ENCODE measurements at regions not wholly inside any gene's neighbourhood (a gene's known extent, or its start where the extent isn't known, plus 50 kb on each side); places are given as distances from the start of the nearest gene placed in this dataset.
"Not testable (repeated sequence)": the region's sequence is repeated elsewhere in the genome, so short reads cannot be mapped to it uniquely, and the experiment has no call there.

DNA sequence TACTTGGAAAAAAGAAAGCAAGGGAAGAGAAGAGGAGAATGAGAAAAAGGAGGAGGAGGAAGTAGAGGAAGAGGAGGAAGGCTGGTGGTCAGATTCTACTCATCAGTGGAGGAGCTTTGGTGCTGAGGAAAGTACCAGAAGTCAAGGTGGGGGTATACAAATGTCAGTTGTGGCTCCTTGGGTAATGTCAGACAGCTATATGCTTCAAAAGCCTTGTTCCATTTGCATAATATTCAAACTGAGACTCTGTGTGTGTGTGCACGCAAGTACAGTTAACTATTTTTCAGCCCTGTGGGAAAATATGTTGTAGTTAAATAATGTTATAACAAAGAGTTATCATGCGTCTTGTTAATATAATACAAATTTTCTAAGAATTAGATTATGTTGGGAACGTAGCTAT, 609.7 kb downstream of the PDCD6IP start:
- no peak for DNase-seq (ENCODE audit: extremely low read depth in 1 of 2, low read depth in 1 of 2)

GRCh38 chr3:34411596-34411995, 613.2 kb downstream of the PDCD6IP start:
- no peak for DNase-seq (ENCODE audit: extremely low read depth in 1 of 2, low read depth in 1 of 2)

GRCh38 chr3:34419801-34420200, 621.4 kb downstream of the PDCD6IP start:
- DNase-seq (ENCODE audit: extremely low read depth in 1 of 2, low read depth in 1 of 2), result no peak

- no peak for DNase-seq (ENCODE audit: extremely low read depth in 1 of 2, low read depth in 1 of 2)
Measured at GRCh38 chr3:34421762-34422161, 623.3 kb downstream of the PDCD6IP start.

DNA sequence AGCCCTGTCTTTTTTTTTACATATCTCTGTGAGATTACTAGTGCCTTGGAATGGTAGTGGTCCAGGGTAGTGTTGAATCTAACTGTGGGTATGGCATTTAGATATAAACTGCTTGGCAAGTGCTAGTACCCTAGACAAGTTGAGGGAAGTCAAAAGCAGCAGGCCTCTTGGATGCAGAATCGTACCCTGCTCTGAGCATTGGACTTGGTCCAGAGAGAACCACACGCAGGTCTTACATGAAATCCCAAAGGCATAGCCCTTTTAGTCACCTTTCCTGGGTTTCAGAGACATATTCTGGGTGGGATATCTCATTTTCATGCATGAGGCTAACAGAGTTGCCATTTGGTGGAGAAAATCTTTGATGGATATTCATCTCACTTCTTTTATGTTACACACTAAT, 641.4 kb downstream of the PDCD6IP start:
- DNase-seq (ENCODE audit: extremely low read depth in 1 of 2, low read depth in 1 of 2), result no peak

DNA sequence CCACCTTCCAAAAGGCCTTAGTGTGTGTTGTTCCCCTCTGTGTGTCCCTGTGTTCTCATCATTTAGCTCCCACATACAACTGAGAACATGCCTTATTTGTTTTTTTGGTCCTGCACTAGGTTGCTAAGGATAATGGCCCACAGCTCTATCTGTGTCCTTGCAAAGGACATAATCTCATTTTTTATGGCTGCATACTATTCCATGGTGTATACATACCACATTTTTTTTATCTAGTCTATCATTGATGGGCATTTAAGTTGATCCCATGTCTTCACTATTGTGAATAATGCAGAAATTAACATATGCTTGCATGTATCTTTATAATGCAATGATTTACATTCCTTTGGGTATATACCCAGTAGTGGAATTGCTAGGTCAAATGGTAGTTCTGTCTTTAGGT, 645.7 kb downstream of the PDCD6IP start:
- no peak for DNase-seq (ENCODE audit: extremely low read depth in 1 of 2, low read depth in 1 of 2)

DNA sequence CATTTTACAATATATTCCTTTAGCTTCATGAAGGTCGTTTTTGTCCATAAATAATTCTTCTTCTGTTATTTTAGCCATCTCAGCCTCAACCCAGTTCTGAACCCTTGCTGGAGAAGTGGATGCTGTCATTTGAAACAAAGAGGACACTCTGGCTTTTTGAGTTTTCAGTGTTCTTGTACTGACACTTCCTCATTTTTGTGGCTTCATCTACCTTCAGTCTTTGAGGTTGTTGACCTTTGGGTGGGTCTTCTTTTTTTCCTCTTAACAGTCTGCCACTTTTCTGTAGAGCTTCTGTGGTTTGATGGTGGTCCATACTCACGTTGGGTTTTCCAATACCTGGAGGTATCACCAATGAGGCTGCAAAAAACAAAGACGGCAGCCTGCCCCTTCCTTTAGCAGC, 650.9 kb downstream of the PDCD6IP start:
- no peak for DNase-seq (ENCODE audit: extremely low read depth in 1 of 2, low read depth in 1 of 2)

GRCh38 chr3:34463414-34463813, 665.0 kb downstream of the PDCD6IP start:
- no peak for DNase-seq (ENCODE audit: extremely low read depth in 1 of 2, low read depth in 1 of 2)

DNA sequence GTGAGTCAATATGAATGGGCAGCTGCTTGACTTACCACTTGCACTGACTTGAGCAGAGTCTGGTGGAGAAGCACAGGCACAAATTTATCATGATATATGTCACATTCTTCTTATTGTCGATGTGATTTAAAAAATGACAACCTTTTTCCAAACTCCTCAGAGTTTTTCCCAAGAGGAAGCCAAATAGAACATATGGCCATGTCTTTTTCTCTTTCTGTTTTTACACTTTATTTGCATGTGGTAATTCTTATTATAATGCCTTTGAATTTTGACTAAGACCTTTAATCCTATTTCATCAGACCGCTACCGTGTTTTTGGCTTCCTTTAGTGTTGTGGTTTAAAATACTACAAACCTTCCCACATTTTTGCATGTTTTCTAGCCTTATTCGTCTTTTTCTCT, 666.2 kb downstream of the PDCD6IP start:
- DNase-seq (ENCODE audit: extremely low read depth in 1 of 2, low read depth in 1 of 2), result no peak

GRCh38 chr3:34475851-34476250, 677.4 kb downstream of the PDCD6IP start:
- no peak for DNase-seq (ENCODE audit: extremely low read depth in 1 of 2, low read depth in 1 of 2)

DNA sequence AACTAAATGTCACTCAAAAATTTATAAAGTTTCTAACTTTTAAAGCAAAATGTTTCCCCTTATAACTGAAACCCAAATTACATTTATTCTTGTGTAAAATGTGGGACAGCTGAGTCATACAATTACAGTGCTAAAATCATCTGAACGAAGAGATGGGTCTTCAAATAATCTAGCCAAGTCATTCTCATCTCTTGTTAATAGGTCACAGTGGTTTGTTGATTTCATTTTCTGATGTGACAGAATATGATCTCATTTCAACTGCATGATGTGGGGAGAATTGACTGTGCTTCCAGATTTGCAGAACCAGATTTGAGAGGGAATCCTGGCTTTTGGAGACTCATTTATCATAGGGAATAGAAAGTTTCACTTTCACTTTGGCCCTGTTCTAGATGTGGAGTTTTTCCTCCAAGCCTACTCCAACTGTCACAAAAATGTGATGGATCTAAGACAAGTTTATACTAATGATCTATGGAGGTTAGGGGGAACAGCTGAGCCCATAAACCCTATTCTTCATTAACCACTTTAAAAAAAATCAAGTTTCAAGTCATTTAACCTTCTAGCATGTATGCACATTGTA, 685.0 kb downstream of the PDCD6IP start:
- DNase-seq (ENCODE audit: extremely low read depth in 1 of 2, low read depth in 1 of 2), result no peak

DNA sequence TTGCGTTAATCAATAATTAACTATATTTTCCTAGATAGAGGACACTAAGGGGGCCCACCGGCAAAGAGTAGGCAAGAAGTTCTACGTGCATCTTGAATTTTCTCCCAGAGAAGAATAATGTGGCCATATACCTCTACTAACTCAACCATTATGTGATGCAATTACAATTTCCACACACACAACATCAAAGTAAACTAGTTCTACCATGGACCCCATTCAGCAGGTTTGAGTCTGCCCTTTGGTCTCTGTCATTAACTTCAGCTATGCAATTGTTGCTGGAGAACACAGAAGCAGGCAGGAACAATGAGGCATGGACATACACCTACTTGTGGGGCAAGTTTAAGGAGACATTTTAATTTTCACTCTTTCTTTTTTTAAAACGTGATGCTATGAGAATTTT, 705.9 kb downstream of the PDCD6IP start:
- no peak for DNase-seq (ENCODE audit: extremely low read depth in 1 of 2, low read depth in 1 of 2)

- no peak for DNase-seq (ENCODE audit: extremely low read depth in 1 of 2, low read depth in 1 of 2)
Measured at GRCh38 chr3:34504775-34505174, 706.3 kb downstream of the PDCD6IP start.

DNA sequence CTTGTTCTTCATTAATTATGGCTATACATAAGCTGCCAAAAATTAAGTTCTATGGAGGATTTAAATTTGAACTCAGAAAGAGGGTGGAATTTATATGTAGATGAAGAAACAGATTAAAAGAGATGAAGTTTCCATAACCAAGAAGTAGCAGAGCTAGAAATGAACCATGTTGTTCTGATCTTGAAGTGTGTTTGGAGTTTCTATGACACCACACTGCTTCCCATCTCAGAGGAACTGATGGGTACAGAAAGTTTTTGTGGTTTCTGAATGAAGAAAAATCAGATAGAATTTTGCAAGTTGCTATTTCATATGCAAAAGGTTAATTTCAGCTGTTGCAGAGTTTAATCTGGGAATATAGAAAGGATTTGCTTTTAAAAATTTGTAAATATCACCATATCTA, 710.3 kb downstream of the PDCD6IP start:
- no peak for DNase-seq (ENCODE audit: extremely low read depth in 1 of 2, low read depth in 1 of 2)

- no peak for DNase-seq (ENCODE audit: extremely low read depth in 1 of 2, low read depth in 1 of 2)
Measured at GRCh38 chr3:34511891-34512290, 713.5 kb downstream of the PDCD6IP start.

DNA sequence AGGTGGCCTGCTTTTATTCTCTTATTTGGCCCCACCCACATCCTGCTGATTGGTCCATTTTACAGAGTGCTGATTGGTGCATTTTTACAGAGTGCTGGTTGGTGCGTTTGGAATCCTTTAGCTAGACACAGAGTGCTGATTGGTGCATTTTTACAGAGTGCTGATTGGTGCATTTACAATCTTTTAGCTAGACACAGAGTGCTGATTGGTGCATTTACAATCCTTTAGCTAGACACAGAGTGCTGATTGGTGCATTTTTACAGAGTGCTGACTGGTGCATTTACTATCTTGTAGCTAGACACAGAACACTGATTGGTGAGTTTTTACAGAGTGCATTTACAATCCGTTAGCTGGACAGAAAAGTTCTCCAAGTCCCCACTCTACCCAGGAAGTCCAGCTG, 720.6 kb downstream of the PDCD6IP start:
- DNase-seq (ENCODE audit: extremely low read depth in 1 of 2, low read depth in 1 of 2), result not testable (repeated sequence)

DNA sequence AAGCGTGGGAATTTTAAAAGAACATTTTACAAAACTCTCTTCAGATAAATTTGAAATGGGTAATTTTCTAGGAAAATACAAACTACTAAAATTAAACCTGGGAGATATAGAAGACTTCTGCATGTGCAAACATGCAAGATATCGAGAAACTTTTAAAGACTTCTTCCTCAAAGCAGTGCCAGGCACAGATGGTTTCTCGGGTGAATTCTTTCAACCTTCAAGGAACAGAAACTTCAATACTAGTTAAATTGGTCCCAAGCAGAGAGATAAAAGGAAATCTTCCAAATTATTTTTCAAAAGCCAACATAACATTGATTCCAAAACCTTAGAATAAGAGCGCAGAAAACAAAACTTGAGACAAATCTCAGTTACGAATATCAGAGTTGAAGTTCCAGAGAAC, 732.7 kb downstream of the PDCD6IP start:
- DNase-seq (ENCODE audit: extremely low read depth in 1 of 2, low read depth in 1 of 2), result no peak

GRCh38 chr3:34533451-34533850, 735.0 kb downstream of the PDCD6IP start:
- no peak for DNase-seq (ENCODE audit: extremely low read depth in 1 of 2, low read depth in 1 of 2)

DNA sequence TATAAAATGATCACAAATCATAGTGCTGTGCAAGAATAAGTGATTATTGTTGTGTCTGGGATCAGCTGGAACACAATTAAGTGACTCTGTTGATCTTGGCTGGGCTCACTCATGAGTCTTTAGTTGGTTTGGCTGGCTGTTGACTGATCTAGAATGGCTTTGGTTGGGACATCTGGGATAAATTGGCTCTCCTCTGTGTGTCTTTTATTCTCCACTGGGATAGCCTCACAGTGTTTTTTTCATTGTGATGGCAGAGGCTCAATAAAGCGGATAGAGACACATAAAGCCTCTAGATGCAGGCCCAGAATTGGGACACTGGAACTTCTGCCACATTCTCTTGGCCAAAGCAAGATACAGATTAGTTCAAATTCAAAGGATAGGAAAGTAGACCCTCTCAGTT, 735.6 kb downstream of the PDCD6IP start:
- DNase-seq (ENCODE audit: extremely low read depth in 1 of 2, low read depth in 1 of 2), result no peak

- DNase-seq (ENCODE audit: extremely low read depth in 1 of 2, low read depth in 1 of 2), result no peak
Measured at GRCh38 chr3:34544136-34544535, 745.7 kb downstream of the PDCD6IP start.

DNA sequence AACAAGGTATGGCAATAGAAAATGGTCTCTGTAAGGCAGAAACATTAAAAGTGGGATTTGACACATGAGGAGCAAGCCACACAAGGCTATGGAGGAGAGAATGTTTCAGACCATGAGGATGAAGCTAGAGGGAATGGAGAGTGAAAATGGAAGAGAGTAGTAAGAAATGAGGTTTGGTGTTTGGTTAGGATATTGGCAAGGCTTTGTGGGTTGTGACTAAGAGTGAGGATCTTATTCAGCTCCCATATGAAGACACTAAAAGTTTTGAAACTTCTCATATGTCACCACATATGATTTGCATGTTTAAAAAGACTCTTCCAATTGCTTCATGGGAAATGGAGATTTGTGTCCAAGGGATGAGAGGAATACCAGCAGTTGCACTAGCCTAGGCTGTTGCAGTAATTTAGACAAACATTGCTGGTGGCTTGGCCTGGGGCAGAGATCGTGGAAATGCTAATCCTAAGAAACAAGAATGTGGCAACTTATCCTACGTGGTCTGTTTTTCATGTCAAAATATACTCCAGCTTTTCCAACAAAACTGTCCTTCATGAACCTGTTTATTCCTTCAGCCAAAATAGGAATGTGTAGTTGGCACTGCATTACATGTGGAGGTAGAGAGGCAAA, 749.0 kb downstream of the PDCD6IP start:
- no peak for DNase-seq (ENCODE audit: extremely low read depth in 1 of 2, low read depth in 1 of 2)

DNA sequence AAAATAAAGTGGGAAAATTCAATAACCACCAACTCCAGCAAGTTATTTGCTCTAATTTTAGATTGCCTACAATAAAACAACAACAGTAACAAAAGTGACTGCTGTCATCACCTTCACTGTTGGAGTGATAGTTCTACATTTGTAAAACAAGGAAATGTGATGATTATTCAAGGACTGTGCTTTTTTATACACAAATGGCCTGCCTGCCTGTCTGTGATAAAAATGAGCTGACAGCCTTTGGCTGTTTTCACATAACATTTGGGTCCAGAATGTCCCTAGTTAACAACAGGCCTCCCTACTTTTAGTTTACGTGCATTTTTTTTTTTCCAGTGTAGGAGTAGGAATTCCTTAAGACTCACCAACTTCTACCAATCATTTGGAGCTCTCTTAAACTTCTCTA, 768.8 kb downstream of the PDCD6IP start:
- DNase-seq (ENCODE audit: extremely low read depth in 1 of 2, low read depth in 1 of 2), result no peak

GRCh38 chr3:34568766-34569165, 770.3 kb downstream of the PDCD6IP start:
- DNase-seq (ENCODE audit: extremely low read depth in 1 of 2, low read depth in 1 of 2), result no peak
